Karpas-422 (cell line): ENCODE measurements at regions not wholly inside any gene's neighbourhood (a gene's known extent, or its start where the extent isn't known, plus 50 kb on each side); places are given as distances from the start of the nearest gene placed in this dataset.
A peak's percentile ranks its signal among the peaks of the same experiment; 100 is the strongest.
"Not testable (repeated sequence)": the region's sequence is repeated elsewhere in the genome, so short reads cannot be mapped to it uniquely, and the experiment has no call there.

ENCODE experiments used
- DNase-seq: peaks from one replicate; pipeline ENCODE4 v3.0.0-alpha.2; 2015
- H2AFZ ChIP-seq: fragments of 200-600 bp; sonication (generic); 2 replicates; pipeline ENCODE4 v1.6.1; 2014; ENCODE audit warnings: antibody characterized with exemption, low read length, mixed read lengths
- H3K27ac ChIP-seq: fragments of 200-600 bp; sonication (generic); 2 replicates; pipeline ENCODE4 v1.5.1; 2014; ENCODE audit warnings: mild to moderate bottlenecking, low read length, moderate library complexity
- H3K27me3 ChIP-seq: fragments of 200-600 bp; sonication (generic); 2 replicates; pipeline ENCODE4 v1.6.1; 2014; ENCODE audit warnings: low read length, mixed read lengths
- H3K36me3 ChIP-seq: fragments of 200-600 bp; sonication (generic); 2 replicates; pipeline ENCODE4 v1.6.1; 2014; ENCODE audit warnings: low read length, mixed read lengths; ENCODE audit not compliant: insufficient read depth
- H3K4me1 ChIP-seq: fragments of 200-600 bp; sonication (generic); 2 replicates; pipeline ENCODE4 v1.6.1; 2014; ENCODE audit warnings: mild to moderate bottlenecking, low read length, mixed read lengths
- H3K4me2 ChIP-seq: fragments of 200-600 bp; sonication (generic); 2 replicates; pipeline ENCODE4 v1.6.1; 2014; ENCODE audit warnings: low read length, low read depth, mild to moderate bottlenecking; ENCODE audit not compliant: poor library complexity, severe bottlenecking
- H3K4me3 ChIP-seq: fragments of 200-600 bp; sonication (generic); 2 replicates; pipeline ENCODE4 v1.5.1; 2014; ENCODE audit warnings: mild to moderate bottlenecking, antibody characterized with exemption, low read length, mixed read lengths
- H3K79me2 ChIP-seq: fragments of 200-600 bp; sonication (generic); 2 replicates; pipeline ENCODE4 v1.6.1; 2014; ENCODE audit warnings: mild to moderate bottlenecking, low read length, mixed read lengths
- H3K9ac ChIP-seq: fragments of 200-600 bp; sonication (generic); 2 replicates; pipeline ENCODE4 v1.6.0; 2014; ENCODE audit warnings: low read length
- H3K9me2 ChIP-seq: fragments of 200-600 bp; sonication (generic), shearing (Covaris generic); replicated peaks from 2 replicates; pipeline ENCODE4 v1.6.0; 2014; ENCODE audit warnings: mild to moderate bottlenecking, low read length, moderate library complexity; ENCODE audit not compliant: insufficient read depth
- H3K9me3 ChIP-seq: fragments of 300-700, 200-600 bp; sonication (generic); 2 replicates; pipeline ENCODE4 v1.6.1; 2014; ENCODE audit warnings: low read length, mixed read lengths
- H4K20me1 ChIP-seq: fragments of 200-600 bp; sonication (generic); 2 replicates; pipeline ENCODE4 v1.6.1; 2014; ENCODE audit warnings: mild to moderate bottlenecking, antibody characterized with exemption, low read length, low read depth; ENCODE audit not compliant: insufficient read depth

GRCh38 chr7:28323833-28324232, 88.5 kb upstream of the CREB5 start:
- H3K79me2 ChIP-seq = no peaks in the 10 kb centered on the region
- H2AFZ ChIP-seq = no peak overlapping the region
- H3K4me2 ChIP-seq = no peak overlapping the region
- H3K9ac ChIP-seq = no peak overlapping the region
- H3K27ac ChIP-seq = no peak overlapping the region
- no peak overlapping the region for H3K4me3 ChIP-seq
- no peaks in the 10 kb centered on the region for H3K4me1 ChIP-seq
- H4K20me1 ChIP-seq = no peaks in the 10 kb centered on the region
- no peaks in the 10 kb centered on the region for H3K9me2 ChIP-seq
- no peaks in the 10 kb centered on the region for H3K9me3 ChIP-seq
- DNase-seq = no peak
- H3K36me3 ChIP-seq = no peaks in the 10 kb centered on the region
- H3K27me3 ChIP-seq = no peaks in the 10 kb centered on the region

- Histone ChIP-seq H3K9me2 (no peaks in the 10 kb centered on the region), H4K20me1 (no peaks in the 10 kb centered on the region), H3K4me1 (peaks cover 11% of the 10 kb centered on the region), H3K79me2 (no peaks in the 10 kb centered on the region), H3K27ac (no peak overlapping the region), H2AFZ (no peak overlapping the region), H3K4me2 (no peak overlapping the region), H3K4me3 (no peak overlapping the region), H3K36me3 (no peaks in the 10 kb centered on the region), H3K9ac (no peak overlapping the region), H3K27me3 (no peaks in the 10 kb centered on the region), H3K9me3 (no peaks in the 10 kb centered on the region)
- DNase-seq = no peak
These were observed 84.2 kb upstream of the CREB5 start for GRCh38 chr7:28328146-28328545.

GRCh38 chr7:28328822-28329660, 83.3 kb upstream of the CREB5 start:
- H3K9ac ChIP-seq = no peak overlapping the region
- H3K36me3 ChIP-seq = no peaks in the 10 kb centered on the region
- H2AFZ ChIP-seq = no peak overlapping the region
- no peaks in the 10 kb centered on the region for H3K27me3 ChIP-seq
- DNase-seq = no peak
- H3K4me1 ChIP-seq = peaks cover 11% of the 10 kb centered on the region
- no peaks in the 10 kb centered on the region for H3K79me2 ChIP-seq
- H3K9me3 ChIP-seq = no peaks in the 10 kb centered on the region
- no peak overlapping the region for H3K27ac ChIP-seq
- H3K4me3 ChIP-seq = no peak overlapping the region
- no peaks in the 10 kb centered on the region for H4K20me1 ChIP-seq
- H3K9me2 ChIP-seq = no peaks in the 10 kb centered on the region
- no peak overlapping the region for H3K4me2 ChIP-seq

DNA sequence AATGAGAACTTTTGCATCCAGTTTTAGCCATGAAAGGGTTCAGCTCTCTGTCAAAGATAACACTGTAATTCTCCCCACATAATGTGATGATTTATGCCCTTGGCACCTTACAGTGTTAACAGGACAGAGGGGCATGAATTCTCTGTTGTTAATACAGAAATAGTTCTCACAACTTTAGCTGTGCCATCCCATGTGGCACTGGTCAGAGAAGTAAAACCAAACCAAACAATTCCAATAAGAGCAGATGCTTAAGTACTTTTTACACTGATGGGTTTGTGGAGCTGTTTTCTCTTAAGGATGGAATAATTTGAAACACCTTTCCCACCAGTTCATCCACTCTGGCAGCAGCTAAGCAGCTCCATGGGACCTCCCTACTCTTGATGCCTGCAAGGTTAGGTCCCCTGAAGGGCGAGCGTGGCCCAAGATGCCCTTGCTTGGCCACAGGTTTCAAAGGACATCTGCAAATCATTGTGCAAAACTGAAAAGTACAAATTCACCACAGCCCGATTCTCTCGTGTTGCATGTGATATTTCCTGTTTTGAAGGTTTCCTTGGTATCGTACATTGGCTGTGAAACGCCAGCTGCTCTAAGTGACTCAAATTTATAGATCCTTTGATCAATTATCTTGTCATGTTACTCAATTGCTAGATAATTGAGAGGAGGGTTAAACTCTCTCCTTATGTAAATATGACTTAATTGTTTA, 82.5 kb upstream of the CREB5 start:
- H3K4me2 ChIP-seq = peak overlapping the region; percentile 35
- no peaks in the 10 kb centered on the region for H3K9me3 ChIP-seq
- no peak overlapping the region for H3K4me3 ChIP-seq
- H2AFZ ChIP-seq = no peak overlapping the region
- H4K20me1 ChIP-seq = no peaks in the 10 kb centered on the region
- no peaks in the 10 kb centered on the region for H3K79me2 ChIP-seq
- H3K36me3 ChIP-seq = no peaks in the 10 kb centered on the region
- H3K4me1 ChIP-seq = peaks cover 11% of the 10 kb centered on the region
- H3K9me2 ChIP-seq = no peaks in the 10 kb centered on the region
- no peak overlapping the region for H3K9ac ChIP-seq
- H3K27me3 ChIP-seq = no peaks in the 10 kb centered on the region
- peak; percentile 41 for DNase-seq
- no peak overlapping the region for H3K27ac ChIP-seq

DNA sequence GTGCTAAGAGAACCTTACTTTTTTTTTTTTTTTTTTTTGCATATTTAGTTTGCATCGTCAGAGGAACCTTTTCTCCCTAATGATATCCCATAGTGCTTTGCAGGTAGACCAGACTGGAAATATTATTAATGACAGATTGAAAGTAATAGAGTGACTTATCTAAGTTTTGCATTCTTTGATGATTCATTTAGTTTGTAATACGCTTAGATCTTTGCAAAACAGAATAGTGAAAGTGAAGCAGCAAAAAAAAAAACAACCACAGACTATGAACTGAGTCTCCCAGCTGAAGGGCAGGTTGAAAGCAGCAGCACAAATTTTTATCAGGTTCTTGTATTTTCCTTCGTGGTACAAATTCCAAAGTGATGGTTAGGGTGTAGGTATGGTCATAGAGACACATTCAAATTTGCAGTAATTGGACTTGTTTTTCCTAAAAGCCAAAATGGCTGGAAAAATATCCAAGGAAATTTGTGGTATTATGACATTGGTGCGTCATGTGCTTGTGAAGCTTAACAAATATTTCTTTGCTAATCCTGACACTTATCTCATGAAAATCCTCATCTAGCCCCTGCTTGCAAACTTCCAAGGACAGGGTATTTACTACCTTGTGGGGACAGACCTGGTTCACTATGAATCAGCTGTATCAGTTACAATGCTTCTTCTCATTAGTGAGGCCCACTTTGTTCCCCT, 81.8 kb upstream of the CREB5 start:
- Histone ChIP-seq H2AFZ (no peak overlapping the region), H3K9ac (no peak overlapping the region), H3K9me2 (no peaks in the 10 kb centered on the region), H4K20me1 (no peaks in the 10 kb centered on the region), H3K79me2 (no peaks in the 10 kb centered on the region), H3K36me3 (no peaks in the 10 kb centered on the region), H3K4me2 (peak overlapping the region; percentile 35), H3K4me1 (peaks cover 11% of the 10 kb centered on the region), H3K27me3 (no peaks in the 10 kb centered on the region), H3K27ac (no peak overlapping the region), H3K4me3 (no peak overlapping the region), H3K9me3 (no peaks in the 10 kb centered on the region)
- peak; percentile 40 for DNase-seq

DNA sequence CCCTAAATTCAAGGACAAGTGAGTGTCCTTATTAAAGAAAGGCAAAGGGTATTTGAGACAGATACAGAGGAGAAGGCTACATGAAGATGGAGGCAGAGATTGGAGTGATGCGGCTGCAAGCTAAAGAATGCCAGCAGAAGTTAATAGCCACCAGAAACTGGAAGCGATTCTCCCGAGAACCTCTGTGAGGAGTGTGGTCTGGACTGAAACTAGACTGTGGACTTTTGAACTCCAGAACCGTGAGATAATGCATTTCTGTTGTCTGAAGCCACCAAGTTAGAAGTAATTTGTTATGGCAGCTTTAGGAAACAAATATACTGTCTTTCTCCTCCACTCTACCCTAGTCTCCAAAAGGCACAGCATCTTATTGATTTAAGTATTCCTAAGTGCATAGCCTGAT, 80.3 kb upstream of the CREB5 start:
- Histone ChIP-seq H3K9ac (no peak overlapping the region), H3K36me3 (no peaks in the 10 kb centered on the region), H3K4me2 (no peak overlapping the region), H3K4me3 (no peak overlapping the region), H3K27ac (no peak overlapping the region), H4K20me1 (no peaks in the 10 kb centered on the region), H2AFZ (no peak overlapping the region), H3K9me3 (no peaks in the 10 kb centered on the region), H3K27me3 (no peaks in the 10 kb centered on the region), H3K9me2 (no peaks in the 10 kb centered on the region), H3K79me2 (no peaks in the 10 kb centered on the region), H3K4me1 (peaks cover 11% of the 10 kb centered on the region)
- DNase-seq = no peak

GRCh38 chr7:28333548-28333947, 78.8 kb upstream of the CREB5 start:
- DNase-seq = not testable (repeated sequence)

GRCh38 chr7:28336806-28337205, 75.5 kb upstream of the CREB5 start:
- H3K4me2 ChIP-seq = no peak overlapping the region
- no peak for DNase-seq

More at GRCh38 chr7:28333548-28333947, 78.8 kb upstream of the CREB5 start:
- H3K9ac ChIP-seq, H3K36me3 ChIP-seq, H3K4me3 ChIP-seq, H3K4me2 ChIP-seq, H3K79me2 ChIP-seq, H2AFZ ChIP-seq, H4K20me1 ChIP-seq, H3K9me2 ChIP-seq, H3K27ac ChIP-seq, H3K9me3 ChIP-seq, H3K27me3 ChIP-seq: not testable (repeated sequence)
- peaks cover 11% of the 10 kb centered on the region for H3K4me1 ChIP-seq

More at GRCh38 chr7:28336806-28337205, 75.5 kb upstream of the CREB5 start:
- no peak overlapping the region for H3K27ac ChIP-seq
- no peaks in the 10 kb centered on the region for H4K20me1 ChIP-seq
- no peaks in the 10 kb centered on the region for H3K79me2 ChIP-seq
- H2AFZ ChIP-seq = no peak overlapping the region
- no peaks in the 10 kb centered on the region for H3K27me3 ChIP-seq
- no peak overlapping the region for H3K4me3 ChIP-seq
- no peaks in the 10 kb centered on the region for H3K36me3 ChIP-seq
- H3K9ac ChIP-seq = no peak overlapping the region
- H3K9me2 ChIP-seq = no peaks in the 10 kb centered on the region
- no peaks in the 10 kb centered on the region for H3K4me1 ChIP-seq
- no peaks in the 10 kb centered on the region for H3K9me3 ChIP-seq
